GM19239 (cell line): ENCODE measurements at regions not wholly inside any gene's neighbourhood (a gene's known extent, or its start where the extent isn't known, plus 50 kb on each side); places are given as distances from the start of the nearest gene placed in this dataset.
A peak's percentile ranks its signal among the peaks of the same experiment; 100 is the strongest.

Source experiments
- DNase-seq: peaks from one replicate; pipeline ENCODE4 v3.0.0; 2011; ENCODE audit warnings: low spot score; ENCODE audit not compliant: insufficient read length
- FAIRE-seq: peaks from 2 replicates; lab custom pipeline; 2011; peaks lifted over from hg19 to GRCh38; lab: Jason Lieb, UNC

DNA sequence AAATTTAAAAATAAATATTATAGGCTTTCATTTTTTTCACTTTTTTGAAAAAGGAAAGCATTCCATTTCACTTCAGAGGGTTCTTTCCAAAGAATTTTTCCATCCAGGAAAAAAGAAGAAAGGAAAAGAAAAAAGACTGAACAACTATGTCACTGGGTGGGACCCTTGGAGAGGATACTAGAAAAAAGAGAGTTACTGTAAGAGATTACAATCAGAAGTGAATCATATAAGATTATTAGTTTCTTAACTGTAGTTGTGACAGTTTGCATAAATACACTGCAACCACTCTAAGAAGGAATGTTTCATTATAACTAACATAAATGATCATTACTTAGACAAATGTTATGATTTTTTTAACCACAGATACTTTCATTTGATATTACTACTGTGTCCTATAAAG is 87.8 kb downstream of the KLF12 start:
- no peak for FAIRE-seq
- no peak for DNase-seq

DNA sequence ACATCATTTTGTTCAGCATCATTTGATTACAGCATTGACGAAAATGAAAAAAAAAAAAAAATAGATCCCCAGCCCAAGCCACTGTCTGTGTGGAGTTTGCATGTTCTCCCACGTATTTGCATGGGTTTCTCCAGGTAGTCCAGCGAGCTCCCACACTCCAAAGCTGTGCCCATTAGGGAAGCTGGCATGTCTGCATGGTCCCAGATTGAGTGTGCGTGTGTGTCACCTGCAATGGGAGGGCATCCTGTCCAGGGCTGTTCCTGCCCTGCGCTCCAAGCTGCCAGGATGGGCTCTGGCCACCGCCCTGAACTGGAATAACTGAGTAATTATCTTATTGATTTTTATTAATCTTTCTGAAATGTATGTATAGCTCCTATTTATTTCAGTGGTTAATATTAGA is 88.6 kb downstream of the KLF12 start:
- DNase-seq (no peak), FAIRE-seq (no peak)

- DNase-seq = no peak
- FAIRE-seq = no peak
Measured at GRCh38 chr13:74043237-74043636, 91.0 kb downstream of the KLF12 start.

DNA sequence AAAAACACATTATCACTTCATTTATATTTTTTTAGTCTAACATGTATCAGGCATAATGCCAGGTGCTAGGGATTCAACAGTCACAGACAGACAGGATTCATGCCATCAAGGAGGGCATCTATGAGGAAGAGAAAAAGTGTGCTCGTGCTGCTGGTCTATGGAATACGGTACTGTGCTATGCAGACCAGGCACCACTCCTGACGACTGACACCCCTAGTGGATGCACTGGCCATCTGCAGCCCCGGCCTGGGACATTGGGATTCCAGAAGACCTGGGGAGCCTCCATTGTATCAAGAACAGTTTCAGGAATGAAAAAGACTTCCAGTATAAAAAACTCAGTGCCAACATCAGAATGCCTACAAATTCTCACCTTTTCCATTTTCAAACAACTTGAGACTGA is 94.0 kb downstream of the KLF12 start:
- DNase-seq = no peak
- peak; percentile 80 for FAIRE-seq

GRCh38 chr13:74039667-74040066 is 94.5 kb downstream of the KLF12 start:
- DNase-seq (no peak), FAIRE-seq (peak; percentile 14)

- FAIRE-seq = peak; percentile 18
- no peak for DNase-seq
Measured at GRCh38 chr13:74039154-74039553, 95.0 kb downstream of the KLF12 start.

- DNase-seq (no peak), FAIRE-seq (no peak)
Measured at GRCh38 chr13:74037762-74038161, 96.4 kb downstream of the KLF12 start.

DNA sequence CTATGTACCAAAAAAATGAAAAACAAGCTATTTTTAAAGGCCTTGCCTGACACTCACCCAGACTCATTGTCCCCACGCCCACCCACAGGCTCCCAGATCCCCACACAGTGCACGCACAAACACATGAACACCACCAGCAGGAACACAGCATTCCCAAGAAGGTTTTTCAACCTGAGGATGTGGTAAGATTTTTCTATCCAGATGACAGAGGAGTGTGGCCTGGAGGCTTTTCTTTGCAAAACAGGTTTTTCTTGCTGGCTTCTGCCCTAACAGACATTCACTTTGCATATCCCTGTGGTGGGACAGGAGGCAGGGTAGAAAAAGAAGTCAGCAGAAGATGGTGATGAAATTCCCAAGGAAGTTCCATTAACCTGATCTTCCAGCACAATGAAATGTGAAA is 97.8 kb downstream of the KLF12 start:
- DNase-seq (no peak), FAIRE-seq (no peak)

GRCh38 chr13:74035896-74036295 is 98.3 kb downstream of the KLF12 start:
- no peak for FAIRE-seq
- DNase-seq = no peak

DNA sequence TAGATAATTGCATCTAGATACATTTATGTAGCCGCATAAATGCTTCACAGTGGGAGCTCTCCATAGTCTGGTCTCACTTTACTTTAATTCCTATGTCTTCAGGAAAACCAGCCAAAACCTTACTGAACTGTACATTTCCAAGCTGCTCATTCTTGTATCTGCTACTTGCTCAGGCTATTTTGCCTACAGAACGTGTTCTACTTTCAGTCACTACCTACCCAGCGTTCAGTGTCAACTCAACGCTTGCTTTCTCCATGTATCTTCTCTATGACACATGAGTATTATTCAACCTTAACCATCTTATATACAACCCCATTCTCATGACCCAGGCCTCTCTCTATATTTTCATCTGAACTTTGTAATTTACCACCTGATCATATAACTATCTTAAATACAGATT is 101.9 kb downstream of the KLF12 start:
- DNase-seq (no peak), FAIRE-seq (peak; percentile 48)

DNA sequence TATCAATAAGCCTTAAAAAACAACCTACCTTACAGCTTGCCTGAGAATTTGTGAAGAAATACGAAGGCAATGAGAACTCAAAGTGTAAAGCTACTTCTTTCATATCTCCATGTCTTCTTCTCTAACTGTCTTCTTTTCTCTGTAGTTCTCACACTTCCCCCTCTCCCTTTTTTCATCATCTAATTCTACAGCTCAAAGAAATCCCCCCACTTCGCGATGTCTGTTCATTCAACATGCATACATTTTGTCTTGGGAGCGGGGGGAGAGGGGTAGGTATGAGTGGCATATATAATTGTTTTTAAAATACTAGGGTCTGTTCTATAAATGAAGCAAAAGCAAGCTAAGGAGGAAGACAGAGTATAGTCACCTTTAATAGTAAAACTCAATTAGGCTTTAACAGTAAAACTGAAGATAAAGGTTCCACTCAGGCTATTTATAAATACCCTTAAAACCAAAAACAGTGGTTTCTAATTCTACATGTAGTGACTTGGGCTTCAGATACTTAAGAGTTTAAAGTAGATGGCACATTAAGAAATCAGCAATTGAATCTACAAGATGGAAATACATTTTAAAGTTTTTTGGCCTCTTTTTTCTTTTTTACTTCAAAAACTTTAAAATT is 106.9 kb downstream of the KLF12 start:
- DNase-seq (no peak), FAIRE-seq (no peak)

DNA sequence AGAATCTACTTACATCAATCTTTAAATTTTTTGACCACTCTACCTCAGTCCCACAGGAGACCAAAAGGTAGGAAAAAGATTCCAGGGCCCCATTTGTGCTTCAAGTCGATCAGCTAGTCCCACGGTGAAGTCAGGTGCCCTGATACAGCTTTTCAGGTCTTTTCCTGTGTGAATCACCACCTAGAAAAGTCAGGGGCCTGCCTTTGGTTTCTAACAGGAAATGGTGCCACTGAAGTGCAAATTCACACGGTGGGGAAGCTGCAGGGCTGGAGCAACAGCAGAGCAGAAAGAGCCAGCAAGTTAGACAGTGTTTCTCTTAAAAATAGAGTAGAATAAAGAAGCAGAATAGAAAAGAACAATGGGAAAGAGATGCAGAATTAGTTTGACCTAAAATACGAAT is 107.5 kb downstream of the KLF12 start:
- FAIRE-seq = peak; percentile 97
- DNase-seq = peak; percentile 24

DNA sequence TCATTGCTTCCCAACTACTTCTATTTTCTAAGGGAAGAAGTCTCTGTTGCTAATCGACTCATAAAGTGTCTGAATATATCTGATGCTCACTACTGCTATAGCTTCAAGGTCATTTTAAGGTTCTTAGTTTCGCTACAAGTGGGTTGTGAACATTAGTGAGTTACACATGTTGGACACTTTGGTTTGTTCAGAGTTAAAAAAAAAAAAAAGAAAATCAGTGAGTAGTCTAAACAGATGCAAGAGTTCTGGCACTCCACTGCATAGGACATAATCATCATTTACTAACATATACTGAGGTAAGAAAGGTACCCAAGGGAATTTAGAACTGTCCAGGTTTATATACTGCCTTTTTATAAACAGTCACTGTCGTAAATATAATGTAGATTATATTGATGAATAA is 108.8 kb downstream of the KLF12 start:
- DNase-seq (no peak), FAIRE-seq (no peak)

- no peak for DNase-seq
- FAIRE-seq = no peak
Measured at GRCh38 chr13:74024856-74025255, 109.3 kb downstream of the KLF12 start.

- DNase-seq (no peak), FAIRE-seq (no peak)
Measured at GRCh38 chr13:74024314-74024713, 109.9 kb downstream of the KLF12 start.

- DNase-seq (no peak), FAIRE-seq (peak; percentile 39)
Measured at GRCh38 chr13:74023484-74023883, 110.7 kb downstream of the KLF12 start.

DNA sequence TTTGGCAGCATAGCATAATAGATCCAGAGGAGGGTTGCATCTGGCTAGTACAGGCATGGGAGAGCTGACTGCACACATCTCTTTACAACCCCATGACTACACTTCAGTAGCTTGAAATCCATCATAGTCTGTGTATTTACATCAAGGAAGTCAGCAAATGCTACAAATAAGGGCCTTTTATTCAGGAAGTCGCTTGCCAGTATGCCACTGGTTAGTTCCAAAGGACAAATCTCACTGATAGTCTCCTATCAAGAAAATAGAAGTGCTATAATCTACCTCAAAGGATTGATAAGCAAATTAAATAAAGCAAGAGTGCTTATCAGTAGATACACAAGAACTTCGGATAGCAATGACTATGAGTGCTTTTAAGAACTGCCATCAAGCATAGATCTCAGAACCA is 112.7 kb downstream of the KLF12 start:
- DNase-seq (no peak), FAIRE-seq (no peak)

- FAIRE-seq = no peak
- no peak for DNase-seq
Measured at GRCh38 chr13:74018062-74018431, 116.2 kb downstream of the KLF12 start.

DNA sequence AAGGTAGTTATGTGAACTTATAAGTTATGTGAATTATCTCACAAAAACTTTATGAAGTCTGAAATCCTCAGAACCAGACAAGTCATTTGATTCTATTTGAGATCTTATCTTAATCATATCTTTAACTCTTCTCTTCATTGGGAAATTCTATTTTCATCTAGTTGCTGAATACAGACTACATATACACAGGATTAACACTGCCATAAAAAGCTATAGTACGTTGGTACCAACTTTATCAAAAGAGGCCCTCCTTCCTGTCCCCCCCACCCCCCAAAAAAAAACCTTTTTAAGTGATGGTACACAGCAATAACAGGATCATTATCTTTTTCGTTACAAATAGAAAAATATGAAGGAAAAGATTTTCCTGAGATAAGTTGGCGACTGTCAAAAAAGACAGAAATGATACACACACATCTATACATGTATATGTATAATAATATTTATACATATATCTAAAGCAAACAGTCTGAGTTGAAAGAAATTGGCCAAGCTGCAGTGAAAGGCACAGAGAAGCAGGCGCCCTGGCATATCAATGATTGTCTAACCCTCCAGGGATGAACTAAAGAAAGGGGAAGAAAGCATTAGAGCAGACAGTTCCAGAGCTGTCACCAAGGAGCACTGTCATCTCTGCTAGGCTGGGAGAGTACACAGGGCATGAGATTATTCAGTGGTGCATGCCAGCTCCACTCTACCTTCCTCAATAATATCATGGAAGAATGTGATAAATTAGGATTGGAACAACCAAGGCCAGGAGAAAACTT is 116.7 kb downstream of the KLF12 start:
- DNase-seq = no peak

DNA sequence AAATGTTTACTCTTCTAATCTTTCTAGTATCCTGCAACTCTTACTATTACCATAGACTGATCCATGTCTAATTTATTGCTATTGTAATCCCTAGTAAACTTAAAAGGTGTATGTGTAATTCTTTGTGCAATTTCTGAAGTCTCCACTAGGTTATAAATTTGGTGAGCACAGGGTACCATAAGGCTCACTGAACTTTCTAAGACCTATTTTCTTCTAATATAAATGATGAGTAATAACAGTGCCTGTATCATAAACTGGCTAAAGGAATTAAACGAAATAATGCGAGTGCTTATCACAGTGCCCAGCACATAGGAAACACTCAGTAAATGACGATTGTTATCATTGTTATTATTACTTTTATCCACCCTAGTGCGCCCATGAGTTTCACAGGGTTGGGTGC is 119.1 kb downstream of the KLF12 start:
- DNase-seq = no peak
- no peak for FAIRE-seq

More for the DNA sequence above, 116.7 kb downstream of the KLF12 start:
- FAIRE-seq = no peak

- no peak for DNase-seq
- FAIRE-seq = no peak
Measured at GRCh38 chr13:74009100-74009668, 125.0 kb downstream of the KLF12 start.

DNA sequence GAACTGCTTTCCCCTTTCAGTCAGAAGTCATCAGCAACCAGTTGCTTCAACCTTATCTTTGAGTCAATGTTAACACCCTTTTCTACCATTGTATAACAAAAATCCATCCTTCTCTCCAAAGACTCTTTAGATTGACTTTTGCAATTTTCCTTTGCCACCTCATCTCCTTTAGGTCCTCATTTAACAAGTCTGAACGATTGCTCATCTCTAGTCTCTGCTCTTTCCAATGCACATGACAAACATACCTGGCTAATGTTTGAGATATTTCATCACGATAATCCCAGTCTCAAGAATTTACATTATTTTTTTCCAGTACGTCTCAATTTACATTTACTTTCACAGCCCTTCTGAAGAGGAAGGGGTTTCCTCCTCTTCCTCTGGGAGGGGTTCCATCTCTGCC is 127.5 kb downstream of the KLF12 start:
- DNase-seq (no peak), FAIRE-seq (no peak)
